ENCODE measurements at regions not wholly inside any gene's neighbourhood (a gene's known extent, or its start where the extent isn't known, plus 50 kb on each side); places are given as distances from the start of the nearest gene placed in this dataset.
"Not testable (repeated sequence)": the region's sequence is repeated elsewhere in the genome, so short reads cannot be mapped to it uniquely, and the experiment has no call there.

DNA sequence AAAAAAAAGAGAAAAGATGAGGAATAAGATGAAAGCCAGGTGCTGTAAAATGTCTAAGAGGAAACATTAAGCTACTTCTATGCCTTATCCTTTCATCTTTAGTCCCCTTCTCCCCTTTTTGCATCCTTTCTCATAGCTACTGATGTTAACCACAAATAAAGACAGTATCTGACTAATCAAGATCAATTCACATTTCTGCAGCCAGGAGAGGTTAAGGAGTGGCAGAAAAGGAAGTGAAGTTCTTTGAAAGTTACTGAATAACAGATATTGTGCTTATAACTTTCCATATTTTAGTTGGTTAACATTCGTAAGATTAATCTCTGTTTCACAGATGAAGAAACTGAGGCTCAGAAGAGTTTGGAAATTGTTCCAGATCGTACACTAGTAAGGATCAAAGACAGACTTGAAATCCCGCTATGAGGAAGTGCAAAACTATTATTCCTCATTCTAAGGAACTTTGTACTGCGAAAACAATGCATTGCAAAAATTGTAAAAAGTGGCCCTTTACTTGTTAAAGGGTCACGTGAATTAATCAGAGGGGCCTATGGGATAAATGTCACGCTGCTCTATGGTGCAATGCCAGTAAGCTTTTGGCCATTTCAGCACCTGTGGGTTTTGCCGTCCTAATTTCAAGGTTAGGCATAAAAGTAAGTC lies 117.7 kb upstream of the GRM7 start:
- no peak for DNase-seq

DNA sequence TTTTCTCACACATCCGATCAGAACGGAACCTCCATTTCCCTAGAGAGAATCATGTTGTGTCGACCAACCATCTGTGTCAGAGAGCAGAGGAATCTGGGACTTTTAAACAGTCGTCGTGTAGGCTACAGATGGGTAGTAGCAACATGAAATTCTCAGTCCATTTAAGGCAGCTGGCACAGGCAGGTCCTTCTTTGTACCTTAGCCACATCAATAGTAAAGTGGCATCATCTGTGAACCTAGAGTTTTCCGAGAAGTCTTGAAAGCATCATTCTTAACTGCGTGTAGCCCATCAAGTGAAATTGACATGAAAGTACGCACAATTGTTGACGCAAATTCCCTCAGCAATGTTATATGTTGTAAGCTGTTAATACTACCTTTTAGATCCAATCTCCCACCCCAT lies 114.5 kb upstream of the GRM7 start:
- no peak for DNase-seq

DNA sequence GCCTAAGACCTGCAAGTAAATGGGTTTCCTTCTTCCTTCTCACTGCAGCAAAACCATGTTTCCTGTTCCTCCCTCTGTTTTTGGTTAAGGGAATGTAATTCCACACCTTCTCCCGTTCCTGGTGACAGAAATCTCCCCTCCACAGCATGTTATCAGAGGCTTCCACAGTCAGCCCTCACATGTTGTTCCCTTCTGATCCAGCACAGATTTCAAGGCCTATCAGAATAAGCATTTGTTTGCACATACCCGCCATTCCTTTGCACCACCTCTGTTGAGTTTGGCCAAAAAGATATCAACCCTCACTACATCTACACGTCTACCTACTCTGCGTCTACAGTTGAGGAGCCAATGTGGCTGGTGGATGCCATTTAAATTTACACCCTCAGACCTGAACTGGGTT lies 113.9 kb upstream of the GRM7 start:
- no peak for DNase-seq

DNA sequence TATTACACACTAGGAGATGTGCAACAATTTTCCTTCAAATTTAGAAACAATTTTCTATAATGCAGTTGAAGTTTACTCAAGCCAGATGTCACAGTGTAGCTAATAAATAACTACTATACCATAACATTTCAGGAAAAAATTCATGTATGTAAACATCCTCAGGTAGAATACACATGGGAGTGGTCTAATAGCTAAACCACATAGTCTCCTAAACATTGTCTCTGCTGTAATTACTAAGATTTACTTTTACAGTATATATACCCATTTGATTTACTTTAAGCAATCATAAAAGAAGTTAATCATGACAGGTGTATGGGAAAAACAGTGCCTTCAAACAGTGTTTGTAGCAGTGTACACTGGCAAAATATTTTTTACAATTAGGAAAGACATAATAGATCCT lies 110.1 kb upstream of the GRM7 start:
- no peak for DNase-seq

DNA sequence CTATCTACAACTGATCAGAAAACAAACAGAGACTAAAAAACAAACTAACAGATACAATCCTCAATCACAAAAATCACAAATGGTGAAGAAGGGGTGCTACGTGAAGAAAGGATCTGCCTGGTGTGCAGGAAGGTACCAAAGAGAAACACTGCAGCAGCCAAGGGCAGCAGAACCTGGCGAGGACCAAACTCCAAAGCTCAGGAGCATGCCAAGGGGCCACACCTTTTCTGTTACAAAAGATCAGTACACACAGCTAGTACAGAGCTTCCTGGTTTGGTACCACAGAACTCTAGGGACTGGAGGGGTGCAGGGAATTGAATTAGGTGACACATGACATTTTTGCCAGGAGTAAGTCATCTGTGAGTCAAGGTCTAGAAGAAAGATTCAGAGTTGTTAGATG lies 107.4 kb upstream of the GRM7 start:
- DNase-seq, result no peak

DNA sequence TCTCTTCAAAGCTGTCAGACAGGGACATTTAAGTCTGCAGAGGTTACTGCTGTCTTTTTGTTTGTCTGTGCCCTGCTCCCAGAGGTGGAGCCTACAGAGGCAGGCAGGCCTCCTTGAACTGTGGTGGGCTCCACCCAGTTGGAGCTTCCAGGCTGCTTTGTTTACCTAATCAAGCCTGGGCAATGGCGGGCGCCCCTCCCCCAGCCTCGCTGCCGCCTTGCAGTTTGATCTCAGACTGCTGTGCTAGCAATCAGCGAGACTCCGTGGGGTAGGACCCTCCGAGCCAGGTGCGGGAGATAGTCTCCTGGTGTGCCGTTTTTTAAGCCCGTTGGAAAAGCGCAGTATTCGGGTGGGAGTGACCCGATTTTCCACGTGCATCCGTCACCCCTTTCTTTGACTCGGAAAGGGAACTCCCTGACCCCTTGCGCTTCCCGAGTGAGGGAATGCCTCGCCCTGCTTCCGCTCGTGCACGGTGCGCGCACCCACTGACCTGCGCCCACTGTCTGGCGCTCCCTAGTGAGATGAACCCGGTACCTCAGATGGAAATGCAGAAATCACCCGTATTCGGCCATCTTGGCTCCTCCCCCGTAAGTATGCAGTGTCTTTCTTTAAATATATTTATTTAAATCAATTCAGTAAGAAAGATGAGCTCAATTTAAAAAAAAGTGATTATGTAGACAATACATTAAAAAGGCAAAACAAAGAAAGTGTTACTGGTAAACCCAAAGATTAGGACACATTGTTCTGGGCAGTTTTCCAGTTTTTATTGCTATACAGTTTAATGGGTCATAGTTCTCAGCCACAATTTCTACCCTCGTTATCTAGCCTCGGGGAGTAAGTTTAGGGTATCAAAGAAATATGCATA lies 91.2 kb upstream of the GRM7 start:
- not testable (repeated sequence) for DNase-seq

DNA sequence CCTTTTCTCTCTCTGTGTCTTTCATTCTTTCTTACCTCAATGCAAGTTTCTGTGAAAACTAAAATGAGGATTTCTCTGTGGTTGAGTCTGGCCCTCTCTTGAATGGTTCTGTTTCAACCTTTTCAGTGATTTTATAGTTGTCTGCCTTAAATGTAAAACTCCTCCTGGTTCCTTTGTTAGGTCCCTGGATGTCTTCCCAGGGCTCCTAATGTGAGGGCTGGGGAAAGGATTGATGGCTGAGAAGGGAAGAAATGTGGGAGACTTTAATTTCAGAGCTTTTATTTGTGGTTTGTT lies 90.6 kb upstream of the GRM7 start:
- DNase-seq, result no peak

DNA sequence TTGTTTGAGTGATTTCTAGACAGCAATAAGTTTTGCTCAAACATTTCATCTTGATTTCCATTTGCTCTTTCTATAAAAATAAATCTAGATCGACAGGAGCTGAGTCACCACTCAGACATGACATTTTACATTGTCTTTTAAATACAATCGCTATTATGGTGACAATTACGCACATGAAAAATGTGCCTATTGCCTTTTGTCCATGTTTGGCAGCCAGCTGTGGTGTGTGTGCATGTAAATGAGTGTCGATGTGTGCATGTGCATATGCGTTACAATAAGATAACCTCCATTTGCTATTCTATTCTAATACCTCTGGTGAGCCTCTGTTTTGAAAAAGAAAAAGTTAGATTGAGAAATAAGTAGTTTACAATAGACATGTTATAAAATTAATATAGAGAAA lies 89.7 kb upstream of the GRM7 start:
- no peak for DNase-seq

DNA sequence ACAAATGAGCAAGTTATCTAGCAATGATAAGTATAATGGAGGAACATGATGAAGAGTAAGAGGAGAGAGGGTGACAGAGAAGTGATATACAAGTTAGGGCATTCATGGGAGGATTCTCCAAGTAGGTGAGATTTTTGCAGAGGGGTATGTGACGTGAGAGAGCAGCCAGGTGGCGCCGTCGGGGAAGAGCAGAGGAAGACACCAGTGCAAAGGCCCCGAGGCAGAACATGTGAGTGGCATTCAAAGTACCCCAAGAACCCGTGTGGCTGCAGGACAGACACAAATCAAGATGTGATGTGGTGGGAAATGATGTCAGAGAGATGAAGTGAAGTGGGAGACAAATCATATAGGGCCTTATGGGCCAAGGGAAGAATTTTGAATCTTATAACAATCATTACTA lies 81.8 kb upstream of the GRM7 start:
- no peak for DNase-seq

DNA sequence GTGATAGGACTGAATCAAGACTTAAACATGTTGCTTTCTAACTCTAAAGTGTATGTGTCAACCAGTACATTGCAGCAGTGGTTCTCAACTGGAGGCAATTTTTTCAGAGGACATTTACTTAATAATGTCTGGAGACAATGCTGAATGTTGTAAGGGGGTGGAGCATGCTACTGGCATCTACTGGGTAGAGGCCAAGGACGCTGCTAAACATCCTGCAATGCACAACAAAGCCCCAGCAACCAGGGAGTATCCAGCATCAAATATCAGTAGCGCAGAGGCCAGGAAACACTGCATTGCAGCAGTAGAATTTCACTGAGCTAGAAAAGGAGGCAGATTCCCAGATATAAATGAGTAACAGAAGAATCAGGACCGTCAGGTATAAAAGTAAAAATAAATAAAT lies 79.8 kb upstream of the GRM7 start:
- DNase-seq, result no peak

DNA sequence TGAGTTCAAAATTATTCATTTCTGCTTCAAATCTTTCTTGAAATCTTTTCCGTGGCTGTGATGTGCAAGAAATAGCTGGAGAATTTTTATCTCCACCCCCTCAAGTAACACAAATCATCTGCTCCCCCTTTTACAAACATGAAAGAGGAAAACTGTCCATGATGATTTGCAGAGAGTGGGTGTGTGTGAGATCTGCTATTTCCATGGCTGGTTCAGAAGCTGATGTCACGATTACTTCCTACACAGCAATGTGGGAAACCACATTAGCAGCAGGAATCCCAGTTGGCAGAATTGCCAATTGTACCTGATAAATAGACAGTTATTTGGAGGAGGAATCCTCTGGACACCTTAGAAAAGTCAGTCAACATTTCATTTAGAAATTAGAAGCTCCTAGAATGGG lies 75.2 kb upstream of the GRM7 start:
- DNase-seq, result no peak

DNA sequence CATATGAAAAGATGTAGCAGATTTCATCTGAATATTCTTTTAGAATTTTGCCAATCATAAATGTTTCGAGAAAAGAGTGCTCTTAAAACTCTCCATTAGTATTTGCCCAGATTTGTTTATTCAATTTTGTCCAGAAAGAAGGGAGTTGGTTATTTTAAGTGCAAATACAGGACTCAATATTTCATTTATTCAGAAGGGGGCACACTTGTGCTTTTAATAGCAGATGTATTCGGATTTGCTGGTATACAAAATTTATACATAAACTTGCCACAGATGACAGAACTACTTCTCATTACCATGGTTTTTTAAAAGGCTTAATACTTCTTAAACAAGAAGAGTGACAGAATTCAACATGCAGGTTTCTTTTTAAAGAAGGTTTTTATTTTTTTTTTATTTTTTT lies 69.8 kb upstream of the GRM7 start:
- DNase-seq, result no peak

DNA sequence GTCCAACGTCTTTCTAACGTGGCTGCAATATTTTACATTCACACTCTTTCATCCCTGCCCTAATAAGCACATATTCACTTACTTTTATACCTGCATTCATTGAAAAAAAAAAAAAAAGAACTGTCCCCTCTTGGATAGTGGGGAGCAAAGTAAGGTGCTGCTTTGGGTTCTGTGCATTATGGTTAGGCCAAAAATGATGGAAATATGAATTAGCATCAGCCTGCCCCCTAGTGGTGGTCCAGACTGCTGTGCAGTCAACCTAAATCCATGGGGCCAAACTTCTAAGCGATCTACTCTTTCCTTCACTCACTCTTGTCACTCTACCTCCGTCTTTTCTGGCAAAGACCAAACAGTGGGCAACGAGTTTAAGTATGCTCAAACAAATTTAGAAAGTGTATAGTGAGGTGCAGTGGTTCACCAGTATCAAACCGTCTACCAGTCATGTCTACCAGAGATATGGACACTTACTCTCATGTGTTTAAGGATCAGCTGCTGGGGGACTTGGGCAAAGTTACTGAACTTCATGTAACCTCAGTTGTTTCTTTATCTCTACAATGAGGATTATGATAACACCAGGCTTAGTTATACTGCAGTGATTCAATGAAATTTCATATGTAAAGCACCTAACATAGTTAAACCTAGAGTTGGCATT lies 61.5 kb upstream of the GRM7 start:
- DNase-seq, result no peak

DNA sequence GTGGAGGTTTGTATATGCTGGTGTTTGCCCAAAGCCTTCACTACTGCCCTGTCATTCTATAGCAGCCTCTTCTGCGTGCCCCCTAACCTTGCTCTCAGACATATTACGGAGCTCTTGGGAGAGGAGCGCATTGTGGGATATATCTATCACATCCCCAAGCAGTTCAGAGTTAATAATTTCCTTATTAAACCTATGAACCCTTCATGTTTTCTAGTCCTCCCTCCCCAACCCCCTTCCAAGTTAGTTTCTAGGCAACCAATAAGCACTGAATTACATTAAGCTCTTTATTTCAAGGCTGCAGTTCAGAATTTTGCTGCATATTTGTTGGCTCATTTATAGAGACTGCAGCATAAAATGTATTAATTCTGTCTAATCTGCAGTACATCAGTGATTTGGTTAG lies 57.3 kb upstream of the GRM7 start:
- DNase-seq, result no peak

DNA sequence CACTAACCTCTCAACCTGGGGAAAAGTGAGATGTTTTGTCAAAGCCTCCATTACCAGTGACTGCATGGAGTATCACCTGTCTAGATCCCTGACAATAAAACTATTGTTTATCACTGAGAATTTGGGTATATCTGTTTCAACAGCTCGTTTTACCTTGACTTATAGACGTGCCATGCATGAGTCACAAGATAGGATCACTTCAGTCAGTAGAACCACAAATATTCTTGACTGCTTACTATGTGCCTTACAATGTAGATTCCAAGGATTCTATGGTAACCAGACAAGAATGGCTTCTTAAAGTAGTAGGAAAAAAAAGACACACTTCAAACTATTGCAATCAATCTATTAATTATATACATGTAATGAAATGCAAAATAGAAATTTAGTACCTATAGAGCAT lies 55.7 kb upstream of the GRM7 start:
- no peak for DNase-seq

DNA sequence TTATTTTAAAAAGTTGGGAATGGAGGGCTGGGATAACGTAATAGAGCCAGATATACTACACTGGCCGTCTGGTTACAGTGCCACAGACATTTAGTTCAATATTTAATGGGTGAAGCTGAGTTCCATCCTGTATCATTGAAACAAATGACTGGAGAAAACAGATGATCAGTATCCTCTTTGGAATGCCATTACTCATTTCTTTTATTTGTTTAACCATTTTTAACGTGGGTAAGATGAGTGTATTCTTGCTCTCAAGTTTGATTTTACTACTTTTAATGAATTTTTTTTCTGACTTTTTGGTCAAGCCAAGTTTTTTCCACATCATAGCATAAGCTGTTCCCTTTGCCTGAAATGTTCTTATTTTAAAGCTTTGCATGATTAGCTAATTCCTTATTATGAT lies 53.9 kb upstream of the GRM7 start:
- no peak for DNase-seq

DNA sequence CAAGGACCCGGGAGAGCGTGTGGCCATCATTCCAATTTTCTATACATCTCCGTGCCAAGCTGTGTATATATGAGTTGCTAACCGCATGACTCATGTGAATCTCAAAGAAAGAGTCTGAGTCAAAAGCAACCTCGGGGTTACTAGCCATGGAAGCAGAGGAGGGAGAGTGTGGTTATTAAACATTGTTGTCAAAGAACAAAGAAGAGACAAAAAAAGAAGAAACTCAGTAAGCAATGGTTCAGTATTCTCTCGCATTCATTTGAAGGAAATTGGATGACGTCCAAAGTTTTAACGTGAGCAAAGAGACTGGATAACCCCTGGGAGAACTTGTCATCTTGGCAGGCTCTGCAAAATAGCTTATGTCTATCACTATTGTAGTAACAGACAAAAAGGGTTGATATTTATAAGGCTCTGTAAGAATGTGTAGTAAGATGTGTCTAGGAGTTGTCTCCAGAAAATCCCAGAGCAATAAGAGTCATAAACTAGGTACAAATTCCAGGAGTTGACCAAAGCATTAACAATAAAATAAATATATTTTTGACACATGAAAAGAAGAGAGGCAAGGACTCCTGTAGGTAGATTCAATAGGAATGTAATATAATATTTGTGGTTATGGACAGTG lies 52.8 kb upstream of the GRM7 start:
- no peak for DNase-seq

DNA sequence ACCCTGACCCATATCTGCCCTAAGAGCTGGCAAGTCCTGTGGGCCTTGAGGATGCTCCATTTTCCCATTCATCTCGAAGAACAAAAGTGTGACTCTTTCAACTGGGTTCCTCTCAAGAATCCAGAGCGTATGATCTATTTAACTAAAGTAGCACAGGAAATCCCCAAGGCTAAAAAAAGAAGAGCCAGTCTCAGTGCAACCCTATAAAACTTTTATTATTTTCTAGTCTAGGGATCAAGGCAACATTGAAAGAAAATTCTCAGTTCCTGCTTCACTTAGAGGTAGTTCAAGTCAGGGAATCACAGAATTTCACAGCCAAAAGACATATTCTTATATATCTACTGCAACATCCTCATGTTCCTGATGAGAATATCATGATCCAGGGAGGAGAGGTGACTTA lies 51.6 kb upstream of the GRM7 start:
- no peak for DNase-seq

All from NCI-H2081 treated with DMSO at 0.1 percent for 48 hours (cell line).